Spleen (tissue), 11 donors: ENCODE measurements at regions not wholly inside any gene's neighbourhood (a gene's known extent, or its start where the extent isn't known, plus 50 kb on each side); places are given as distances from the start of the nearest gene placed in this dataset.

ENCODE experiments used
- DNase-seq: peaks from one replicate; pipeline ENCODE4 v3.0.0-alpha.2; 2020
- H3K27ac ChIP-seq, 8 donors: fragments of 200-600 bp; sonication (generic) in 7 of 8; 1 replicate in 4 of 8; 2 replicates in 4 of 8; pipeline versions ENCODE4 v1.5.0 to v1.8.0; 2016 to 2021; ENCODE audit warnings: inconsistent platforms in 4 of 8, mild to moderate bottlenecking in 4 of 8, moderate library complexity in 1 of 8
- H3K27me3 ChIP-seq, 7 donors: fragments of 200-600 bp; sonication (generic) in 6 of 7; replicated peaks in 1 of 7; 1 replicate in 4 of 7; 2 replicates in 3 of 7; pipeline versions ENCODE4 v1.5.0 to v1.8.0; 2016 to 2021; ENCODE audit warnings: inconsistent platforms in 3 of 7, mild to moderate bottlenecking in 1 of 7
- H3K36me3 ChIP-seq, 6 donors: fragments of 200-600 bp; sonication (generic) in 5 of 6; 1 replicate in 4 of 6; 2 replicates in 2 of 6; pipeline versions ENCODE4 v1.5.0 to v1.8.0; 2016 to 2021; ENCODE audit warnings: inconsistent platforms in 2 of 6
- H3K4me1 ChIP-seq, 6 donors: fragments of 200-600 bp; sonication (generic) in 5 of 6; 1 replicate in 3 of 6; 2 replicates in 3 of 6; pipeline versions ENCODE4 v1.5.0 to v1.8.0; 2016 to 2021; ENCODE audit warnings: inconsistent platforms in 3 of 6
- H3K4me3 ChIP-seq, 8 donors: fragments of 200-600 bp; sonication (generic) in 7 of 8; 1 replicate in 4 of 8; 2 replicates in 4 of 8; pipeline versions ENCODE4 v1.5.0 to v1.8.0; 2016 to 2021; ENCODE audit warnings: inconsistent platforms in 4 of 8, mild to moderate bottlenecking in 4 of 8, moderate library complexity in 2 of 8
- H3K9me3 ChIP-seq, 8 donors: fragments of 200-600 bp; sonication (generic) in 7 of 8; 1 replicate in 4 of 8; 2 replicates in 4 of 8; pipeline versions ENCODE4 v1.5.0 to v1.8.0; 2016 to 2021; ENCODE audit warnings: inconsistent platforms in 4 of 8
- POLR2A ChIP-seq, 3 donors: fragments of 450-650 bp; IDR thresholded peaks; one replicate each; pipeline ENCODE4 v1.5.1; 2017; ENCODE audit warnings: antibody characterized with exemption in 3 of 3, mild to moderate bottlenecking in 1 of 3
- POLR2AphosphoS5 ChIP-seq, 3 donors: sonication (generic); formaldehyde crosslinking; IDR thresholded peaks; one replicate each; pipeline ENCODE4 v1.5.1; 2017; ENCODE audit warnings: antibody characterized with exemption in 3 of 3
- WGBS, 5 donors: extraction: QIAGEN DNeasy Blood & Tissue Kit in 3 of 5; methylation state at CpG; one replicate each; pipeline versions ENCODE4 v1.1.5 to v1.1.7; 2013 to 2018; 5-methylcytosine and 5-hydroxymethylcytosine counted together
- intact Hi-C: fragments of 100-400 bp; cut with DNase I; formaldehyde crosslinking; loops from one replicate; pipeline ENCODE4 v1.15.0; 2023; ENCODE audit warnings: low total_unique reads
- TF ChIP-seq, protein P1 (sequence below), 11 experiments: fragments of 200-600 bp in 7 of 11; fragments of 450-650 bp in 4 of 11; sonication (generic) in 4 of 11; IDR thresholded peaks in 8 of 11; conservative IDR thresholded peaks in 3 of 11; 1 replicate in 7 of 11; 2 replicates in 4 of 11; pipeline versions ENCODE4 v1.4.0 to v1.8.0; 2016 to 2021; ENCODE audit warnings: antibody characterized with exemption in 11 of 11, inconsistent platforms in 4 of 11, mild to moderate bottlenecking in 1 of 11
- donor health status: healthy with polysubstance abuse.
- donor health status: DM: no; HTN: no; CAD: no; lungs with moderate emphysema.
- donor health status: DM: no; HTN: no; CAD: no.
- donor health status: Bipolar disorder and iron deficiency.
- donor health status: healthy.
- donor health status: DM: no; HTN: no; CAD: no.
- donor health status: DM: yes; HTN: yes; CAD: no.

DNA sequence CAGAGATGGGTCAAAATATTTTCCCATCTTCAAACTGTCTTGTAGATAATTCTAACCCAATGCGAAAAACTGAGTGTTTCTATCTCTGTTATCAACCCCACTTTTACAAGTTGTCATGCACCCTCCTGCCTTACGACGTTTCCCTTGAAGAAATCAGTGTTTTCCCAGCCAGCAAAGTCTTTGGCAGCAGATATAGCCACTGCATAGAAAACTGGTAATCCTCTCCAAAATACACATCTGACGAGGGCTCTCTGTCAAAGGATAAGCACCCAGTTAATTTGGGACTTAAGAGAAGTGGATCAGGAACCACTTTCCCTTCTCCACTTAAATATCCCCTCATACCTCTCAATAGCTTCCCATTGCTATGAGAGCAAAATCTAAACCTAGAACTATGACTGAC is 351.9 kb upstream of the MIR17HG start:
- no peaks in the 10 kb centered on the region for H3K9me3 ChIP-seq
- no peaks in the 10 kb centered on the region for H3K27me3 ChIP-seq
- no peak for DNase-seq
- H3K36me3 ChIP-seq, result no peaks in the 10 kb centered on the region
- intact Hi-C loops, result no loop called here
- WGBS, 5 donors, result 71 to 86% (median 79%) methylated on average over 4 of the region's 4 CpGs
- TF ChIP-seq, protein P1, sequence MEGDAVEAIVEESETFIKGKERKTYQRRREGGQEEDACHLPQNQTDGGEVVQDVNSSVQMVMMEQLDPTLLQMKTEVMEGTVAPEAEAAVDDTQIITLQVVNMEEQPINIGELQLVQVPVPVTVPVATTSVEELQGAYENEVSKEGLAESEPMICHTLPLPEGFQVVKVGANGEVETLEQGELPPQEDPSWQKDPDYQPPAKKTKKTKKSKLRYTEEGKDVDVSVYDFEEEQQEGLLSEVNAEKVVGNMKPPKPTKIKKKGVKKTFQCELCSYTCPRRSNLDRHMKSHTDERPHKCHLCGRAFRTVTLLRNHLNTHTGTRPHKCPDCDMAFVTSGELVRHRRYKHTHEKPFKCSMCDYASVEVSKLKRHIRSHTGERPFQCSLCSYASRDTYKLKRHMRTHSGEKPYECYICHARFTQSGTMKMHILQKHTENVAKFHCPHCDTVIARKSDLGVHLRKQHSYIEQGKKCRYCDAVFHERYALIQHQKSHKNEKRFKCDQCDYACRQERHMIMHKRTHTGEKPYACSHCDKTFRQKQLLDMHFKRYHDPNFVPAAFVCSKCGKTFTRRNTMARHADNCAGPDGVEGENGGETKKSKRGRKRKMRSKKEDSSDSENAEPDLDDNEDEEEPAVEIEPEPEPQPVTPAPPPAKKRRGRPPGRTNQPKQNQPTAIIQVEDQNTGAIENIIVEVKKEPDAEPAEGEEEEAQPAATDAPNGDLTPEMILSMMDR (IDR thresholded peaks at IDR 0.05 in 8 of 11, conservative IDR thresholded peaks at IDR 0.05 in 3 of 11), result no peak
- TF ChIP-seq POLR2A (IDR thresholded peaks at IDR 0.05) (no peak), POLR2AphosphoS5 (IDR thresholded peaks at IDR 0.05) (no peak)
- no peak overlapping the region for H3K27ac ChIP-seq
- H3K4me3 ChIP-seq, result no peak overlapping the region
- no peaks in the 10 kb centered on the region for H3K4me1 ChIP-seq

DNA sequence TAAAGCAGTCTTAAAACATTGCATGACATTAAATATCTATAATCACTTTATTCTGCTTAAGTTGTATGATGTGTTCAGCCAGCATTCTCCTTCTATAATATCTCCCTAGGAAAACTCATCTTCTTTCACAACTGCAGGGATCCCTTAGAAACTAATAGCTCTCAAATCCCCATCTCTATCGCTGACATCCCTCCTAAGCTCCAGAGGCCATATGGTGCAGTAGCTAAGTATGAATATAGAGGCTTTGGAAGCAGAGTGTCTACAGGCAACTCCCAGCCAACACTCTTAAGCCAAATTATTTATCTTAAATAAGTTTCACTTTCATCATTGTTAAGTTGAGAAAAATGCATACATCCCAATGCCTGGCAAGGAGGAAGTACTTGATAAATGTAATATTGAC is 349.5 kb upstream of the MIR17HG start:
- no peaks in the 10 kb centered on the region for H3K4me1 ChIP-seq
- H3K36me3 ChIP-seq, result no peaks in the 10 kb centered on the region
- no peak for DNase-seq
- WGBS, 5 donors, result 83 to 94% (median 88%) methylated on average over 1 of the region's 1 CpG
- no peak overlapping the region for H3K27ac ChIP-seq
- H3K27me3 ChIP-seq, result no peaks in the 10 kb centered on the region
- TF ChIP-seq, protein P1 (IDR thresholded peaks at IDR 0.05 in 8 of 11, conservative IDR thresholded peaks at IDR 0.05 in 3 of 11), result no peak
- TF ChIP-seq POLR2A (IDR thresholded peaks at IDR 0.05) (no peak), POLR2AphosphoS5 (IDR thresholded peaks at IDR 0.05) (no peak)
- H3K9me3 ChIP-seq, result no peaks in the 10 kb centered on the region
- intact Hi-C loops, result no loop called here
- no peak overlapping the region for H3K4me3 ChIP-seq

DNA sequence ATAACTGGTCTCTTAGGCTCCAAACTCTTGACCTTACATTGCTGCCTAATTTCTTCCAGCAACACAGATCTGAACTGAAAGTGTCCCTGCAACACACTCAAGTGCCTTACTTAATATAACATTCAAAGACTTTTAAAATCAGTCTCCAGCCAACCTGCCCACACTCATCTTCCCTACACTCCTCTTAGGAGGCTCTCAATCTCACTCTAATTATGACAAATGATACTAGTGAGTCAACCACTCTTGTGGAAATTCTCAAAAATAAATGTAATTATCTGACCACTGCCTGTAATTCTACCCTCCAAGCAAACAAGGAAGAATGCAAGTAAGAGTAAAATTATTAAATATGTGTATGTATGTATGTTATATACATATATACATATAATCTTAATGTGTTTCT is 348.1 kb upstream of the MIR17HG start:
- no peak overlapping the region for H3K27ac ChIP-seq
- intact Hi-C loops, result no loop called here
- TF ChIP-seq POLR2AphosphoS5 (IDR thresholded peaks at IDR 0.05), result no peak
- no peaks in the 10 kb centered on the region for H3K4me1 ChIP-seq
- H3K36me3 ChIP-seq, result no peaks in the 10 kb centered on the region
- no peak for DNase-seq
- H3K27me3 ChIP-seq, result no peaks in the 10 kb centered on the region
- H3K4me3 ChIP-seq, result no peak overlapping the region
- H3K9me3 ChIP-seq, result no peaks in the 10 kb centered on the region

DNA sequence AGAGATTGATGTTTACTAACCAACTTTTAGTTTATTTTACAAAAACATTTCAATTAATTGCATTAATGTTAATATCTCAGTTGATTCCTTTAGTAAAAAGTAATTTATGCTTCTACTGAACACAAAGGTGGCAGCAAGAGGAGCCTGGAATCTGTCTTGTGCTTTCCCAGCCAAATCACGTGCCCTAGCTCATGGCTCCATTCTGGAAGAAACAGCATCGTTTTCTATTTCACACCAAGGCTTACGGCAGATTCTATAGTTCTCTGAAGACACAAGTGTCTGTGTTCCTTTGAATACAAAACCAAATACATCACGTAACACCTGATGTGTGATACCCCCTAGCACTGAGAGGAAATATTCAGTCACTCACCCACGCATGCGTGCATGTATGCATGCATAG is 346.1 kb upstream of the MIR17HG start:
- Histone ChIP-seq H3K4me3 (no peak overlapping the region), H3K36me3 (no peaks in the 10 kb centered on the region), H3K9me3 (no peaks in the 10 kb centered on the region), H3K27me3 (no peaks in the 10 kb centered on the region), H3K4me1 (no peaks in the 10 kb centered on the region), H3K27ac (no peak overlapping the region)
- 85 to 93% (median 90%) methylated on average over 6 of the region's 6 CpGs for WGBS, 5 donors
- no peak for DNase-seq
- TF ChIP-seq POLR2A (IDR thresholded peaks at IDR 0.05), result no peak
- TF ChIP-seq POLR2AphosphoS5 (IDR thresholded peaks at IDR 0.05), result no peak
- TF ChIP-seq, protein P1 (IDR thresholded peaks at IDR 0.05 in 8 of 11, conservative IDR thresholded peaks at IDR 0.05 in 3 of 11), result no peak
- intact Hi-C loops, result no loop called here

DNA sequence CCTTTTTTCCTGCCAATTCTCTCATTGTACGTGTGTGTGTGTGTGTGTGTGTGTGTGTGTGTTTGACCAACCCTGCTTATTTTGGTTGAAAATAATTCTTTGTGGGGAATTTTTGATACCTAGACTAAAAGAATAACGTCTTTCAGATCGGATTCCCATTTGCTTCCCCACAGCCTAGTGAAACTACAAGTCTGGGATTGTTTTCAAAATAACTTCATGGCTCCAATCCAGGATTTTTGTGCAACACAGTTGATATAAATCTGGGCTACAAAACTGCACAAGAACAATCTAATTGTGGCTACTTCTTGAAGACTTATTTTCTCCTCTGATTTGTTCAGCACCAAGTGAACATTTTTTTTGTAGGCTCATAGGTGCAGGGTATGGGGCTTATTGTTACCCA is 332.8 kb upstream of the MIR17HG start:
- no peak for TF ChIP-seq POLR2AphosphoS5 (IDR thresholded peaks at IDR 0.05)
- TF ChIP-seq, protein P1 (IDR thresholded peaks at IDR 0.05 in 8 of 11, conservative IDR thresholded peaks at IDR 0.05 in 3 of 11), result no peak
- no peak for TF ChIP-seq POLR2A (IDR thresholded peaks at IDR 0.05)
- WGBS, 5 donors, result 44 to 63% (median 62%) methylated on average over 3 of the region's 3 CpGs
- Histone ChIP-seq H3K4me3 (no peak overlapping the region), H3K9me3 (no peaks in the 10 kb centered on the region), H3K27ac (no peak overlapping the region), H3K4me1 (no peaks in the 10 kb centered on the region), H3K36me3 (no peaks in the 10 kb centered on the region), H3K27me3 (no peaks in the 10 kb centered on the region)
- intact Hi-C loops, result no loop called here
- no peak for DNase-seq
